Transverse colon (tissue), 3 donors: ENCODE measurements at regions not wholly inside any gene's neighbourhood (a gene's known extent, or its start where the extent isn't known, plus 50 kb on each side); places are given as distances from the start of the nearest gene placed in this dataset.

Source experiments
- EP300 ChIP-seq: sonication (generic); formaldehyde crosslinking; IDR thresholded peaks from one replicate; pipeline ENCODE4 v1.6.1; 2017; ENCODE audit warnings: antibody characterized with exemption, low read depth
- TF ChIP-seq, protein P1 (sequence below), 5 experiments: fragments of 200-600 bp in 3 of 5; fragments of 450-650 bp in 2 of 5; sonication (generic) in 3 of 5; IDR thresholded peaks; 1 replicate in 2 of 5; 2 replicates in 3 of 5; pipeline ENCODE4 v1.5.1; 2016 to 2017; ENCODE audit warnings: antibody characterized with exemption in 5 of 5, inconsistent platforms in 3 of 5, mild to moderate bottlenecking in 2 of 5, moderate library complexity in 1 of 5

DNA sequence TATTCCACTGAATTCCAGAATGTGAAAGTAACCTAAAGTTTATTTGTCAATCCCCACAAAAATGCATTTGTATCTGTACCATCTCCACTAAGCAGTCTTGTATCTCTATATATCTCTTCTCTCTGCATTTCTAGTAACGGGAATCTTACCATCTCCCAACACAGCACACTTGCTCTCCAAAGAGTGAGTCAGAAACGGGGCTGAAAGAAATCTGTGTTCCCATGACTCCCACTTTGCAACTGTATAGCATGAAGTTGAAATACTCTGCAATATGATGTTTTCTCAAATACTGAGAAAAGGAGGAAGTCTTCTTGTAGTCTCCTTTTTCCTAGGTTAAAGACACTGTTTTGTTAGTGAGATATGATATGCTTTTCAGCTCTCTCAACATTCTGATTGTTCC is 848.8 kb upstream of the ACO1 start:
- TF ChIP-seq, protein P1, sequence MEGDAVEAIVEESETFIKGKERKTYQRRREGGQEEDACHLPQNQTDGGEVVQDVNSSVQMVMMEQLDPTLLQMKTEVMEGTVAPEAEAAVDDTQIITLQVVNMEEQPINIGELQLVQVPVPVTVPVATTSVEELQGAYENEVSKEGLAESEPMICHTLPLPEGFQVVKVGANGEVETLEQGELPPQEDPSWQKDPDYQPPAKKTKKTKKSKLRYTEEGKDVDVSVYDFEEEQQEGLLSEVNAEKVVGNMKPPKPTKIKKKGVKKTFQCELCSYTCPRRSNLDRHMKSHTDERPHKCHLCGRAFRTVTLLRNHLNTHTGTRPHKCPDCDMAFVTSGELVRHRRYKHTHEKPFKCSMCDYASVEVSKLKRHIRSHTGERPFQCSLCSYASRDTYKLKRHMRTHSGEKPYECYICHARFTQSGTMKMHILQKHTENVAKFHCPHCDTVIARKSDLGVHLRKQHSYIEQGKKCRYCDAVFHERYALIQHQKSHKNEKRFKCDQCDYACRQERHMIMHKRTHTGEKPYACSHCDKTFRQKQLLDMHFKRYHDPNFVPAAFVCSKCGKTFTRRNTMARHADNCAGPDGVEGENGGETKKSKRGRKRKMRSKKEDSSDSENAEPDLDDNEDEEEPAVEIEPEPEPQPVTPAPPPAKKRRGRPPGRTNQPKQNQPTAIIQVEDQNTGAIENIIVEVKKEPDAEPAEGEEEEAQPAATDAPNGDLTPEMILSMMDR (IDR thresholded peaks at IDR 0.05), result no peak
- TF ChIP-seq EP300, result no peak
